Panc1 (cell line): ENCODE measurements at regions not wholly inside any gene's neighbourhood (a gene's known extent, or its start where the extent isn't known, plus 50 kb on each side); places are given as distances from the start of the nearest gene placed in this dataset.

Experiments used
- CTCF ChIP-seq: fragments of 450-650 bp; IDR thresholded peaks from 2 replicates; pipeline ENCODE4 v1.5.1; 2017; ENCODE audit warnings: mild to moderate bottlenecking
- POLR2AphosphoS5 ChIP-seq: IDR thresholded peaks from 2 replicates; pipeline ENCODE4 v1.6.1; 2012; ENCODE audit warnings: mild to moderate bottlenecking, low read depth, low read length, moderate library complexity
- SIN3A ChIP-seq: IDR thresholded peaks from 2 replicates; pipeline ENCODE4 v1.6.1; 2012; ENCODE audit warnings: low read depth, mild to moderate bottlenecking, low read length, moderate library complexity, borderline replicate concordance; ENCODE audit not compliant: insufficient read depth

- TF ChIP-seq CTCF (no peak), SIN3A (no peak), POLR2AphosphoS5 (no peak)
Observed at GRCh38 chr3:159786489-159787177, 202.0 kb upstream of the IL12A start.
